GM18517 (cell line): ENCODE measurements at regions not wholly inside any gene's neighbourhood (a gene's known extent, or its start where the extent isn't known, plus 50 kb on each side); places are given as distances from the start of the nearest gene placed in this dataset.
"Not testable (repeated sequence)": the region's sequence is repeated elsewhere in the genome, so short reads cannot be mapped to it uniquely, and the experiment has no call there.

Source experiments
- ATAC-seq: cut with Tn5 transposase; IDR thresholded peaks from one replicate; pipeline ENCODE4 v1.9.1; 2021; ENCODE audit warnings: mild to moderate bottlenecking, moderate library complexity; ENCODE audit not compliant: unreplicated experiment

GRCh38 chr11:11220786-11221185 is 132.3 kb downstream of the CSNK2A3 start:
- ATAC-seq, result no peak

GRCh38 chr11:11218629-11218986 is 134.4 kb downstream of the CSNK2A3 start:
- ATAC-seq, result no peak

GRCh38 chr11:11217929-11218628 is 135.0 kb downstream of the CSNK2A3 start:
- ATAC-seq, result no peak

GRCh38 chr11:11217289-11217928 is 135.6 kb downstream of the CSNK2A3 start:
- no peak for ATAC-seq

- no peak for ATAC-seq
These were observed 137.1 kb downstream of the CSNK2A3 start for GRCh38 chr11:11215944-11216343.

GRCh38 chr11:11215058-11215815 is 137.8 kb downstream of the CSNK2A3 start:
- ATAC-seq, result no peak

GRCh38 chr11:11213117-11213516 is 139.9 kb downstream of the CSNK2A3 start:
- no peak for ATAC-seq

GRCh38 chr11:11211888-11212287 is 141.2 kb downstream of the CSNK2A3 start:
- no peak for ATAC-seq

- no peak for ATAC-seq
These were observed 141.9 kb downstream of the CSNK2A3 start for GRCh38 chr11:11211186-11211585.

GRCh38 chr11:11210446-11210845 is 142.6 kb downstream of the CSNK2A3 start:
- ATAC-seq, result no peak

GRCh38 chr11:11209967-11210366 is 143.1 kb downstream of the CSNK2A3 start:
- no peak for ATAC-seq

GRCh38 chr11:11208994-11209393 is 144.1 kb downstream of the CSNK2A3 start:
- ATAC-seq, result no peak

- no peak for ATAC-seq
These were observed 145.6 kb downstream of the CSNK2A3 start for GRCh38 chr11:11207428-11207827.

- no peak for ATAC-seq
These were observed 146.6 kb downstream of the CSNK2A3 start for GRCh38 chr11:11206484-11206883.

GRCh38 chr11:11202885-11203284 is 150.2 kb downstream of the CSNK2A3 start:
- no peak for ATAC-seq

- ATAC-seq, result not testable (repeated sequence)
These were observed 151.7 kb downstream of the CSNK2A3 start for GRCh38 chr11:11201302-11201701.

GRCh38 chr11:11192541-11192940 is 160.5 kb downstream of the CSNK2A3 start:
- no peak for ATAC-seq

- no peak for ATAC-seq
These were observed 163.5 kb downstream of the CSNK2A3 start for GRCh38 chr11:11189506-11189905.

GRCh38 chr11:11186249-11186648 is 166.8 kb downstream of the CSNK2A3 start:
- ATAC-seq, result no peak

- ATAC-seq, result no peak
These were observed 170.8 kb downstream of the CSNK2A3 start for GRCh38 chr11:11182261-11182660.

GRCh38 chr11:11178671-11179638 is 174.1 kb downstream of the CSNK2A3 start:
- ATAC-seq, result no peak
